ENCODE measurements at regions not wholly inside any gene's neighbourhood (a gene's known extent, or its start where the extent isn't known, plus 50 kb on each side); places are given as distances from the start of the nearest gene placed in this dataset.

- H4K20me1 ChIP-seq (ENCODE audit: control insufficient read depth, insufficient read depth) = no peaks in the 10 kb centered on the region
- FAIRE-seq = no peak
- H3K27me3 ChIP-seq (replicated peaks in 1 of 2; ENCODE audit: control insufficient read depth in 2 of 2, insufficient read depth in 2 of 2, low read length in 1 of 2) = no peaks in the 10 kb centered on the region
- H3K79me2 ChIP-seq (ENCODE audit: control insufficient read depth, insufficient read depth, low read length) = no peaks in the 10 kb centered on the region
- H3K27ac ChIP-seq (ENCODE audit: control insufficient read depth, insufficient read depth) = no peak overlapping the region
- no peak for TF ChIP-seq RAD51 (IDR thresholded peaks at IDR 0.05)
- TF ChIP-seq, protein P1, sequence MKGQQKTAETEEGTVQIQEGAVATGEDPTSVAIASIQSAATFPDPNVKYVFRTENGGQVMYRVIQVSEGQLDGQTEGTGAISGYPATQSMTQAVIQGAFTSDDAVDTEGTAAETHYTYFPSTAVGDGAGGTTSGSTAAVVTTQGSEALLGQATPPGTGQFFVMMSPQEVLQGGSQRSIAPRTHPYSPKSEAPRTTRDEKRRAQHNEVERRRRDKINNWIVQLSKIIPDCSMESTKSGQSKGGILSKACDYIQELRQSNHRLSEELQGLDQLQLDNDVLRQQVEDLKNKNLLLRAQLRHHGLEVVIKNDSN (IDR thresholded peaks at IDR 0.05; ENCODE audit: borderline replicate concordance, extremely low read length, insufficient read depth, low read depth, low read length) = no peak
- TF ChIP-seq POLR2AphosphoS2 (IDR thresholded peaks at IDR 0.05; ENCODE audit: low read depth, low read length) = no peak
- no peak for TF ChIP-seq SMC3 (IDR thresholded peaks at IDR 0.05; ENCODE audit: borderline replicate concordance, low read length)
- TF ChIP-seq RELA (IDR thresholded peaks at IDR 0.05; ENCODE audit: borderline replicate concordance, partially characterized antibody) = no peak
- TF ChIP-seq SPI1 (IDR thresholded peaks at IDR 0.05; ENCODE audit: borderline replicate concordance, insufficient read depth, low read depth, low read length) = no peak
- TF ChIP-seq TCF3 (IDR thresholded peaks at IDR 0.05; ENCODE audit: borderline replicate concordance, insufficient read depth, low read depth, low read length) = no peak
- TF ChIP-seq NBN (IDR thresholded peaks at IDR 0.05) = no peak
- TF ChIP-seq ZNF592 (IDR thresholded peaks at IDR 0.05) = no peak
- TF ChIP-seq NRF1 (conservative IDR thresholded peaks at IDR 0.05; ENCODE audit: low read depth, low read length) = no peak
- TF ChIP-seq BRCA1 (IDR thresholded peaks at IDR 0.05; ENCODE audit: low read depth, low read length) = no peak
- H3K9me3 ChIP-seq (replicated peaks; ENCODE audit: control insufficient read depth, insufficient read depth, low read length) = no peaks in the 10 kb centered on the region
- 19% methylated on average over 5 of the region's 5 CpGs for WGBS (ENCODE audit: insufficient coverage, insufficient replicate concordance, low lambda C conversion rate, missing lambda C conversion rate)
- ATAC-seq = no peak
- H3K4me2 ChIP-seq (ENCODE audit: control insufficient read depth, insufficient read depth) = no peak overlapping the region
- CTCF ChIA-PET = no interaction called here
- no peak overlapping the region for H3K9ac ChIP-seq (ENCODE audit: control insufficient read depth, insufficient read depth, low read length)
- H3K4me3 ChIP-seq = no peak overlapping the region
- intact Hi-C loops (cut with micrococcal nuclease; ENCODE audit: unreplicated experiment) = no loop called here
- POLR2A ChIA-PET = no interaction called here
- no peaks in the 10 kb centered on the region for H3K4me1 ChIP-seq (ENCODE audit: control insufficient read depth, insufficient read depth, low read length)
- BruUV-seq (replicated peaks) = no TSS peak
- no peak for DNase-seq (ENCODE audit: low read depth, low spot score)
- in situ Hi-C loops (cut with MboI) = no loop called here
- RAD21 ChIA-PET (ENCODE audit: unreplicated experiment) = no interaction called here
- H2AFZ ChIP-seq (ENCODE audit: control insufficient read depth, low read depth, low read length) = no peak overlapping the region
- SMC1A ChIA-PET (ENCODE audit: uncharacterized antibody, unreplicated experiment) = no interaction called here
- no peaks in the 10 kb centered on the region for H3K36me3 ChIP-seq (ENCODE audit: control insufficient read depth in 2 of 2, insufficient read depth in 2 of 2, low read length in 1 of 2)
Observed at GRCh38 chr16:52812678-52813556, 239.8 kb downstream of the CHD9NB start.

All from GM12878 (cell line).